Ovary (tissue), 3 donors: ENCODE measurements at regions not wholly inside any gene's neighbourhood (a gene's known extent, or its start where the extent isn't known, plus 50 kb on each side); places are given as distances from the start of the nearest gene placed in this dataset.

Experiments used
- EP300 ChIP-seq: sonication (generic); formaldehyde crosslinking; IDR thresholded peaks from one replicate; pipeline ENCODE4 v1.6.1; 2017; ENCODE audit warnings: antibody characterized with exemption
- POLR2A ChIP-seq: fragments of 450-650 bp; IDR thresholded peaks from one replicate; pipeline ENCODE4 v1.6.1; 2017; ENCODE audit warnings: antibody characterized with exemption, mild to moderate bottlenecking, moderate library complexity
- TF ChIP-seq, protein P1 (sequence below), 3 donors: fragments of 450-650 bp in 2 of 3; fragments of 200-600 bp in 1 of 3; IDR thresholded peaks; one replicate each; pipeline versions ENCODE4 v1.5.1 to v1.8.0; 2016 to 2022; ENCODE audit warnings: antibody characterized with exemption in 3 of 3, mild to moderate bottlenecking in 1 of 3
- donor health status: DM: no; HTN: no; CAD: no.

DNA sequence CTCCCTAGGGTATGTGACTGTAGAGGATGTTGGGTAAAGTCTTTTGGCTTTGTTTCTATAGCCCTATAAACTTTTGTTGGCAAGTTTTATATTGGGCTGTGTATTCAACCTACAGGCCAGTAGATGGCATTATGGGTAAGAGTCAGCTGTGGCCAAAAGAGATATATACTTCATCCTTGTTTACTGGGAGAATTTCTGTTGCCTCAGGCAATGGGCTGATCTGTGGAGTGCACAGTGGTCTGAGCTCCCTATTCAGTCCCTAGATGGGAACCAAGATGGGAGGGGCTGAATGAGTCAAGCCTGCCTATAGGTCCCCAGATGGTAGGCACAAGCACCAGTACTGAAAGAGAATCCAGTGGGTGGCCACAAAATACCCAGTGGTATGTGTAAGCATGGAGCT, 580.6 kb downstream of the EPHA5 start:
- TF ChIP-seq, protein P1, sequence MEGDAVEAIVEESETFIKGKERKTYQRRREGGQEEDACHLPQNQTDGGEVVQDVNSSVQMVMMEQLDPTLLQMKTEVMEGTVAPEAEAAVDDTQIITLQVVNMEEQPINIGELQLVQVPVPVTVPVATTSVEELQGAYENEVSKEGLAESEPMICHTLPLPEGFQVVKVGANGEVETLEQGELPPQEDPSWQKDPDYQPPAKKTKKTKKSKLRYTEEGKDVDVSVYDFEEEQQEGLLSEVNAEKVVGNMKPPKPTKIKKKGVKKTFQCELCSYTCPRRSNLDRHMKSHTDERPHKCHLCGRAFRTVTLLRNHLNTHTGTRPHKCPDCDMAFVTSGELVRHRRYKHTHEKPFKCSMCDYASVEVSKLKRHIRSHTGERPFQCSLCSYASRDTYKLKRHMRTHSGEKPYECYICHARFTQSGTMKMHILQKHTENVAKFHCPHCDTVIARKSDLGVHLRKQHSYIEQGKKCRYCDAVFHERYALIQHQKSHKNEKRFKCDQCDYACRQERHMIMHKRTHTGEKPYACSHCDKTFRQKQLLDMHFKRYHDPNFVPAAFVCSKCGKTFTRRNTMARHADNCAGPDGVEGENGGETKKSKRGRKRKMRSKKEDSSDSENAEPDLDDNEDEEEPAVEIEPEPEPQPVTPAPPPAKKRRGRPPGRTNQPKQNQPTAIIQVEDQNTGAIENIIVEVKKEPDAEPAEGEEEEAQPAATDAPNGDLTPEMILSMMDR (IDR thresholded peaks at IDR 0.05): no peak
- TF ChIP-seq POLR2A (no peak), EP300 (no peak)
